A204.1 (cell line): ENCODE measurements at regions not wholly inside any gene's neighbourhood (a gene's known extent, or its start where the extent isn't known, plus 50 kb on each side); places are given as distances from the start of the nearest gene placed in this dataset.
"Not testable (repeated sequence)": the region's sequence is repeated elsewhere in the genome, so short reads cannot be mapped to it uniquely, and the experiment has no call there.

Experiments
- FAIRE-seq: peaks from 2 replicates; lab custom pipeline; 2012; peaks lifted over from hg19 to GRCh38; lab: Jason Lieb, UNC

- FAIRE-seq = no peak
Observed at GRCh38 chr10:52368725-52369124, 54.6 kb downstream of the DKK1 start.

GRCh38 chr10:52374207-52374606 lies 60.1 kb downstream of the DKK1 start:
- FAIRE-seq = not testable (repeated sequence)

GRCh38 chr10:52376694-52377354 lies 62.7 kb downstream of the DKK1 start:
- no peak for FAIRE-seq

GRCh38 chr10:52378124-52378523 lies 64.0 kb downstream of the DKK1 start:
- FAIRE-seq = no peak

GRCh38 chr10:52379287-52379686 lies 65.2 kb downstream of the DKK1 start:
- no peak for FAIRE-seq

- no peak for FAIRE-seq
Observed at GRCh38 chr10:52383088-52383487, 69.0 kb downstream of the DKK1 start.

- FAIRE-seq = no peak
Observed at GRCh38 chr10:52387744-52388143, 73.7 kb downstream of the DKK1 start.

GRCh38 chr10:52390388-52390787 lies 76.3 kb downstream of the DKK1 start:
- no peak for FAIRE-seq

GRCh38 chr10:52391927-52392602 lies 78.0 kb downstream of the DKK1 start:
- FAIRE-seq = no peak

- no peak for FAIRE-seq
Observed at GRCh38 chr10:52394246-52394645, 80.2 kb downstream of the DKK1 start.

GRCh38 chr10:52400562-52400961 lies 86.5 kb downstream of the DKK1 start:
- FAIRE-seq = no peak

- FAIRE-seq = not testable (repeated sequence)
Observed at GRCh38 chr10:52403801-52404200, 89.7 kb downstream of the DKK1 start.

GRCh38 chr10:52409195-52409594 lies 95.1 kb downstream of the DKK1 start:
- no peak for FAIRE-seq

GRCh38 chr10:52409928-52410327 lies 95.8 kb downstream of the DKK1 start:
- FAIRE-seq = no peak

- no peak for FAIRE-seq
Observed at GRCh38 chr10:52410916-52411315, 96.8 kb downstream of the DKK1 start.

- no peak for FAIRE-seq
Observed at GRCh38 chr10:52419281-52419680, 105.2 kb downstream of the DKK1 start.

- FAIRE-seq = no peak
Observed at GRCh38 chr10:52420656-52421055, 106.6 kb downstream of the DKK1 start.

- FAIRE-seq = no peak
Observed at GRCh38 chr10:52423369-52423768, 109.3 kb downstream of the DKK1 start.

- FAIRE-seq = no peak
Observed at GRCh38 chr10:52424341-52424740, 110.3 kb downstream of the DKK1 start.

- FAIRE-seq = no peak
Observed at GRCh38 chr10:52434734-52435133, 120.7 kb downstream of the DKK1 start.

- FAIRE-seq = no peak
Observed at GRCh38 chr10:52436664-52437063, 122.6 kb downstream of the DKK1 start.

GRCh38 chr10:52437205-52437646 lies 123.1 kb downstream of the DKK1 start:
- FAIRE-seq = no peak

- no peak for FAIRE-seq
Observed at GRCh38 chr10:52438119-52438518, 124.0 kb downstream of the DKK1 start.
